ENCODE measurements at regions not wholly inside any gene's neighbourhood (a gene's known extent, or its start where the extent isn't known, plus 50 kb on each side); places are given as distances from the start of the nearest gene placed in this dataset.

DNA sequence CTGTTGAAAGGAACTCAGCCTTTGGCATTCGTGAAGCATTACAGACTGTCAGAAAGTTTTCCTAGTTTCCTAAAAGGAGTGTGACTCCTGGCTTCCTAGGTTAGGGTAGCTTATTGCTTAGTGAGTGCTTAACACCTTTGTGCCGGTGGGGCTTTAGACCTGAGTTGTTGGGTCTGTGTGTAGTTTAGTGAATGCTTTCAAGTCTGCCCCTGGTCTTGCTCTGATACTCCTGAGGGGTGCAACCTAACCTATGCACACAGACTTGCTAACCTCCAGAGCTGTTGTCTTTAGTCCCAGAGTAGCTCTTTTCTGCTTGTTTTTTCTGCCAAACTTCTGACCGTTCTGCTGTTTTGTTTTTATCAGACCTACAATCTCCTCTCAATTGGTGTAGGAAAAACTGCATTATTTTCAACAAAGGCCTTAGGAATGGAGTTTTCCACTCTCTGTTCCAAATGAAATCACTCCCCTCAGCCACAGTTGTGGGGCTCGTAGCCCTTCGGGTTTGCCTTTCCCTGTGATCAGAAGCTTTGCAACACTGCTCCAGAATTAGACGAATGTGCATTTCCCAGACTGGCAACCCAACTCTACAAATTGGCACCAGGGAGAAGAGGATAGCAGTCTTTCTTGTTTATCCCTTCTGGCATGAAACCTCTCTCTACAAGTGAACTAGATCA is 1399.1 kb upstream of the PCDH7 start:
- TF ChIP-seq, protein P1, sequence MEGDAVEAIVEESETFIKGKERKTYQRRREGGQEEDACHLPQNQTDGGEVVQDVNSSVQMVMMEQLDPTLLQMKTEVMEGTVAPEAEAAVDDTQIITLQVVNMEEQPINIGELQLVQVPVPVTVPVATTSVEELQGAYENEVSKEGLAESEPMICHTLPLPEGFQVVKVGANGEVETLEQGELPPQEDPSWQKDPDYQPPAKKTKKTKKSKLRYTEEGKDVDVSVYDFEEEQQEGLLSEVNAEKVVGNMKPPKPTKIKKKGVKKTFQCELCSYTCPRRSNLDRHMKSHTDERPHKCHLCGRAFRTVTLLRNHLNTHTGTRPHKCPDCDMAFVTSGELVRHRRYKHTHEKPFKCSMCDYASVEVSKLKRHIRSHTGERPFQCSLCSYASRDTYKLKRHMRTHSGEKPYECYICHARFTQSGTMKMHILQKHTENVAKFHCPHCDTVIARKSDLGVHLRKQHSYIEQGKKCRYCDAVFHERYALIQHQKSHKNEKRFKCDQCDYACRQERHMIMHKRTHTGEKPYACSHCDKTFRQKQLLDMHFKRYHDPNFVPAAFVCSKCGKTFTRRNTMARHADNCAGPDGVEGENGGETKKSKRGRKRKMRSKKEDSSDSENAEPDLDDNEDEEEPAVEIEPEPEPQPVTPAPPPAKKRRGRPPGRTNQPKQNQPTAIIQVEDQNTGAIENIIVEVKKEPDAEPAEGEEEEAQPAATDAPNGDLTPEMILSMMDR (IDR thresholded peaks at IDR 0.05; ENCODE audit: borderline replicate concordance) = no peak
- DNase-seq = no peak
- Histone ChIP-seq H3K27me3 (ENCODE audit: low read depth) (no peaks in the 10 kb centered on the region), H3K4me1 (no peaks in the 10 kb centered on the region), H3K36me3 (no peaks in the 10 kb centered on the region), H3K27ac (replicated peaks) (no peak overlapping the region), H3K9me3 (replicated peaks) (peaks cover 7% of the 10 kb centered on the region), H3K4me3 (no peak overlapping the region)
- intact Hi-C loops (cut with micrococcal nuclease) = no loop called here

DNA sequence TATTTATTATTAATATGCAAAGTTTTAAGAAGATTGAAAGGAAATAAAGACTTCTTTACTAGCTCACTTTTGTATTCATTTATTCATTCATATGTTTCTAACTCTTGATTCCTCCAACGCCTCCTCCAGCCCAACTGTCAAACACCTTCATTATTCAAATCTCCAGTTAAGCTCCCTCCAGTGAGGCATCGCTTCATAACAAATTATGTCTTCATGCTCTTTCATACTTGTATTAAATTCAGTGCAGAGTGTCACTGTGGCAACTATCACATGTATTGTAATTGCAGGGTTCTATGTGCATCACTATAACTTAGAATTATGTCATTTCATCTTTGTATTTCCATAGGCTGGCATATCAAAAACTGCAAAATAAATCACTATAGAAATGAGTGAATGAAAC is 1394.2 kb upstream of the PCDH7 start:
- Histone ChIP-seq H3K4me1 (no peaks in the 10 kb centered on the region), H3K27me3 (ENCODE audit: low read depth) (no peaks in the 10 kb centered on the region), H3K27ac (replicated peaks) (no peak overlapping the region), H3K4me3 (no peak overlapping the region), H3K36me3 (no peaks in the 10 kb centered on the region), H3K9me3 (replicated peaks) (no peaks in the 10 kb centered on the region)
- intact Hi-C loops (cut with micrococcal nuclease) = no loop called here
- TF ChIP-seq, protein P1 (IDR thresholded peaks at IDR 0.05; ENCODE audit: borderline replicate concordance) = no peak
- no peak for DNase-seq

DNA sequence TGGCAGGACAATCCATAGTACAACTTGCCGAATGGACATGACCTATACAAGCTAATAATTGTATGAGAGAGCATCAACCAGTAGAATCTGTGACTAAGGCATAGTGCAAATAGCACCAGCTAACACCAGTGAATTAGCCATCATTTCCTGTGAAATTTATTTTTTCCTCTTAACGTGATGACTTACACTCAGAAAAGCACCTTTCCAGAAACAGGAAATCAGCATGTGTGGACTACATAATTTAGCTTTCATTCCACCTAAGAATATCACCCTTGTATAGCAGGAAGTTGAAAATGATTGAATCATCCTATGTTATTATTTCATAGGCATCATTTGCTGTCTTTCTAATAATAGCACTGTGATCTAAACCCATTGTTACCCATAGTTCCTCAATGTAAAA is 1393.4 kb upstream of the PCDH7 start:
- DNase-seq = no peak
- H3K9me3 ChIP-seq (replicated peaks) = no peaks in the 10 kb centered on the region
- H3K27me3 ChIP-seq (ENCODE audit: low read depth) = no peaks in the 10 kb centered on the region
- no peak overlapping the region for H3K4me3 ChIP-seq
- no peak overlapping the region for H3K27ac ChIP-seq (replicated peaks)
- no peaks in the 10 kb centered on the region for H3K4me1 ChIP-seq
- TF ChIP-seq, protein P1 (IDR thresholded peaks at IDR 0.05; ENCODE audit: borderline replicate concordance) = no peak
- intact Hi-C loops (cut with micrococcal nuclease) = no loop called here
- H3K36me3 ChIP-seq = no peaks in the 10 kb centered on the region

DNA sequence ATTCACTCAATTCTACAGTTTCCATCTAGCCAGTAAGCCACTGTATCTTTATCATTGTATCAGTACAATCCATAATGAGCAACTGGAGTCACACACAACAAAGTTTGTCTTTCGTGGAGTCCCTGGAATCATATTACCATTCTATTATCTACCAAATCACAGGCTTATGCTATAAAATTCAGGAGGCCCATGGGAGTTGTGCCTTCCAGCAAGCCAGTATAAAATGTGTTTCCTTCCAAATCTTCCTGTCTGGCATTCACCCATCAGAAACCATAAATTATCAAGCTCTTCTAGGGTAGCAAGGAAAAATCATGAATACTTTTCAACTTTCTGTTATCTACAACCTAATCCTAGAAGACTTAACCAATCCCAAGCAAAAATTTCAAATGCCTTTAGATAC is 1383.3 kb upstream of the PCDH7 start:
- TF ChIP-seq, protein P1 (IDR thresholded peaks at IDR 0.05; ENCODE audit: borderline replicate concordance) = no peak
- Histone ChIP-seq H3K9me3 (replicated peaks) (no peaks in the 10 kb centered on the region), H3K27ac (replicated peaks) (no peak overlapping the region), H3K27me3 (ENCODE audit: low read depth) (no peaks in the 10 kb centered on the region), H3K36me3 (no peaks in the 10 kb centered on the region), H3K4me1 (no peaks in the 10 kb centered on the region), H3K4me3 (no peak overlapping the region)
- intact Hi-C loops (cut with micrococcal nuclease) = no loop called here
- DNase-seq = no peak

DNA sequence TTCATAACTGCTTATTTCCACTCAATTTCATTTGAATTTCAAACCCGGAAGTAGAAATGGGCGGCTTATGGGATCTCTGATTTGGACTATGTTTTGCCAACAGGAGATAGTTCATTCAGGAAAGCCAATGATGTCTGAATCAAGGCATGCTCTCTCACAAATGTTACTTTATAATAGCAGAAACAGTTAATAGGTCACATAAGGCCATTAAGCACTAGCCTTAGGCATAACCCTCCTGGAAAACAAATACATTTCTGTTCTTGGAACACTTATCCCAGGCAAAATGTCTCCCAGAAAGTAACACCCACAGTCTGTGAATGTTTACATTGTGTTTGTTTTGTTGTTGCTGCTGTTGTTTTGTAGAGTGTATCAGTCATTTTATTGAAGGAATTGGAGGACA is 1347.2 kb upstream of the PCDH7 start:
- TF ChIP-seq, protein P1 (IDR thresholded peaks at IDR 0.05; ENCODE audit: borderline replicate concordance) = no peak
- Histone ChIP-seq H3K27me3 (ENCODE audit: low read depth) (no peaks in the 10 kb centered on the region), H3K27ac (replicated peaks) (no peak overlapping the region), H3K36me3 (no peaks in the 10 kb centered on the region), H3K4me3 (no peak overlapping the region), H3K4me1 (no peaks in the 10 kb centered on the region), H3K9me3 (replicated peaks) (peaks cover 22% of the 10 kb centered on the region)
- DNase-seq = no peak
- intact Hi-C loops (cut with micrococcal nuclease) = no loop called here
